GM12878 (cell line): ENCODE measurements at regions not wholly inside any gene's neighbourhood (a gene's known extent, or its start where the extent isn't known, plus 50 kb on each side); places are given as distances from the start of the nearest gene placed in this dataset.

ENCODE experiments used
- EZH2 ChIP-seq: IDR thresholded peaks from 2 replicates; pipeline ENCODE4 v1.6.1; 2012; ENCODE audit warnings: low read depth, mild to moderate bottlenecking, control low read depth, inconsistent platforms, low read length, borderline replicate concordance; ENCODE audit not compliant: control insufficient read depth
- HDAC6 ChIP-seq: fragments of 200-600 bp; sonication (generic); IDR thresholded peaks from one replicate; pipeline ENCODE4 v1.8.0; 2017; ENCODE audit warnings: antibody characterized with exemption; ENCODE audit not compliant: unreplicated experiment
- NFXL1 ChIP-seq: fragments of 450-650 bp; IDR thresholded peaks from 2 replicates; pipeline ENCODE4 v1.6.1; 2017; ENCODE audit warnings: antibody characterized with exemption, mild to moderate bottlenecking, borderline replicate concordance
- REST ChIP-seq: IDR thresholded peaks from 2 replicates; pipeline ENCODE4 v1.6.1; 2012; ENCODE audit warnings: mild to moderate bottlenecking, low read depth, low read length
- ZBTB33 ChIP-seq: fragments of 450-650 bp; IDR thresholded peaks from 2 replicates; pipeline ENCODE4 v1.6.1; 2017; ENCODE audit warnings: mild to moderate bottlenecking

DNA sequence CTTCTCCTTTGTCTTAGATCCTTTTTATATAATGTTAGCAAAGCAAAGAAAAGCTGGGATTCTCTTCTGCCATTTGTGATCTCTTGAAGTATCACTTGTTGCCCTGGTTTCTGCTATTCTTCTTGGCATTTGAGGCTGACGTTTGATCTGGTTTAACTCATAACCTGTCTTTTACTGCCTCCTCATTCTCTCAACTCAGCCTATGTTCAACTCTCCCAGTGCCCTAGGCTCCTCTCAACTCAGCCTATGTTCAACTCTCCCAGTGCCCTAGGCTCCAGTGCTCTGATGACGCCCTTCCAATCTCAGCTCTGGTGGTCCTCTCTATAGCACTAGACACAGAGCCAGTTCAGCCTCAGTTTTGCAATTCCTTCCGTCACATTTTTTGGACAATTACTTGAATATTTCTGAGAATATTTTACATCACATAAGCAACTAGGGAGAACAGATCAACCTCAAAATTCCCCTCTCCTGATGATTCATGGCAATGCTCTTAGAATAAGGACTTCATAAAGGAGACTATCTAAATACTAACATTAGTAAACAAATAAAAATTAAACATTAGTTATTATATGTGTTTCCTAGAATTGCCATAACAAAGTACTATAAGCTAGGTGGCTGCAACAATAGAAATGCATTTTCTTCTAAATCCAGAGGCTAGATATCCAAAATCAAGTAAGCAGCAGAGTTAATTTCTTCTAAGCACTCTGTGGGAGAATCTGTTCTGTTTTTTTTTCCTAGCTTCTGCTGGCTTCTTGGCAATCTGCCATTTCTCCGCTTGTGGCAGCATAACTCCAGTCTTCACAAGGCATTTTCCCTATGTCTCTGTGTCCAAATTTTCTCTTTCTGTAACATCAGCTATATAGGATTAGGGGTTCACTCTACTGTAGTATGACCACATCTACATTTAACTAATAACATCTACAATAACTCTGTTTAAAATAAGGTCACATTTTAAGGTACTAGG lies 662.1 kb upstream of the FTMT start (continued):
- TF ChIP-seq ZBTB33 (no peak), HDAC6 (no peak), NFXL1 (no peak), REST (no peak), EZH2 (no peak)
- TF ChIP-seq, all 136 proteins: peak for 0
